SHP77 treated with DMSO at 0.1 percent for 48 hours (cell line): ENCODE measurements at regions not wholly inside any gene's neighbourhood (a gene's known extent, or its start where the extent isn't known, plus 50 kb on each side); places are given as distances from the start of the nearest gene placed in this dataset.

Experiments used
- DNase-seq: peaks from one replicate; lab custom pipeline; 2025; lab: John Stamatoyannopoulos, UW

DNA sequence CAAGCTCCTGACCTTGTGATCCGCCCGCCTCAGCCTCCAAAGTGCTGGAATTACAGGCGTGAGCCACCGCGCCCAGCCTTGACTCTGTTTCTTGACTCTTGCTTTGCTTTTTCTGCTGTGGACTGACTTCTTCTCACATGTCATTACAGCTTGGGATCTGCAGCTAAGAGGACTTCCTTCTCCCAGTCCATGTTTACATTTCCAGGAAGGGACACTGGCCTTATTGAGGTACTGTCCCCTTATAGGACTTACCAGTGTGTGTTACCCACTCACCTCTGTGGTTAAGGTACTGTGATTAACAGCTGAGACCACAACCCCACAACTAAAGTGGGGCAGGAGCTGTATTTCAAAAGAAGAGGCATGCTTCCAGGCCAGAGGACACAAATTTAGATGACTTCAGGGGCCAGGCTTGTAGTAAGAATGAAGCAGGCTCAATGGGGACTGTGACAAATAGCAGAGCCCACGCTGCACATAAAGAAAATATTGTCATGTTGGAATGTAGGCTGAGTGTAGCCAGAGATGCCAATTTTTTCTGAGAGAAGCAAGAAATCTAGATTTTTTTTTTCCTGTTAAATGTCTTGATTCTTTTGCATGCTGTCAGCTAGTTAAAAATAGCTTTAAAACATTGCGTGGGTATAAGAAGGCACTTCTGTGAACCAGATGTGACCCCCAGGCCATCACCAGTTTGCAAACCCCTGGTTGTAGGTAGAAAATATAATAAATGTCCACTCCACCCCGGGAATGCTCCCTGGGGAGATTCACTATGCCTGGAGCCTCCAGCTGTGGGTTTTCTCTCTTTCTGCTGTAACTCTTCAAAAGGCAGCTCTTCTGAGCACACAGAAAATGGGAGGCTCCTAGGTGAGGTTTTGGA lies 75.0 kb downstream of the PTPDC1 start:
- DNase-seq, result no peak

DNA sequence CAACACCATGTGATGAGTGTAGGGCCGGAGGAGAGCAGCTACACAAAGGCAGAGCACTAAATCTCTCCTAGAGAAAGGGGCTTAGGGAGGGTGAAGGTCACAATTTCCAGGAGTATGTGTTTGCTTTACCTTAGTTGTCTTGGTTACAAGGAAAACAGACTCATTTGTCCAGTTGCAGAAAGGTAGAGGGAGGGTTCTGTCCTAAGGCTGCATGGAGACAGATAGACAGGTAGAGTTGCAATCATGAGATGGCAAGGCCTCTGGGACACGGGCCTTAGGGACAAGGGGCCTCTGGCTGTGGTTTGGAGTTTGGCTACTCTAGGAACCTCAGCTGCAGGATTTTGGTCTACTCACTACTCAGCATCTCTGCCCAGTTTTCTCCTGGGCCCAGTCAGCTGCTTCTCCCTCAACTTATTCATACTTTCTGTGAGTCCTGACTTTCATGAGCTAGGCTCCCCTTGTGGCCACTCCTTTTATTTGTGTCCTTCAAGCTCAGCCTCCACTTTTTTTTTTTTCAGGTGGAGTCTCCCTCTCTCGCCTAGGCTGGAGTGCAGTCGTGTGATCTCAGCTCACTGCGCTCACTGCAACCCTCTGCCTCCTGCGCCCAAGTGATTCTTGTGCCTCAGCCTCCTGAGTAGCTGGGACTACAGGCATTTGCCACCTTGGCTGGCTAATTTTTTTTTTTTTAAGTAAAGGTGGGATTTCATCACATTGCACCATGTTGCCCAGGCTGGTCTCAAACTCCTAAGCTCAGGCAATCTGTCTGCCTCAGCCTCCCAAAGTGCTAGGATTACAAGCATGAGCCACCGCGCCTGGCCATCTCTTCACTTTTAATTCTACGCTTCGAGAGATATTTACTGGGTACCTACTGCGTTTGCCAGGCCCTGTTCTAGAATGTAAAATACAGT lies 76.6 kb downstream of the PTPDC1 start:
- no peak for DNase-seq

DNA sequence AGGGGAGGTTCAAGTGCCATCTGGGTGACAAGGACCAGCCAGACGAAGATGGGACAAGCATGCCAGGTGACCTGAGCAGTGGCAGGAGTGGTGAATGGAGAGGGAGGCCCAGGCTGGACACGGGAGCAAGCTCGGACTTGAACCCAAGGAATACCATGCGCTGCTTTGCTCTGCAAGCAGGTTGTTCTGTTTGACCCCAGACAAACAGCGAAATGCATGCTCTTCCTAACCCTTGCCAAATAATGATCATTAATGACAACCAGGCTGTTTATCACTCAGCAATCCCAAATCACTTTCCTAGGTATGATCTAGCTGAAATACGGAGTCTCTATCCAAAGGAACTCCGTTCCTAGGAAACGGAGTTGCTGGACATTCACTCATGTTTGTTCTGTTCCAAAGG lies 77.4 kb downstream of the PTPDC1 start:
- DNase-seq, result no peak

DNA sequence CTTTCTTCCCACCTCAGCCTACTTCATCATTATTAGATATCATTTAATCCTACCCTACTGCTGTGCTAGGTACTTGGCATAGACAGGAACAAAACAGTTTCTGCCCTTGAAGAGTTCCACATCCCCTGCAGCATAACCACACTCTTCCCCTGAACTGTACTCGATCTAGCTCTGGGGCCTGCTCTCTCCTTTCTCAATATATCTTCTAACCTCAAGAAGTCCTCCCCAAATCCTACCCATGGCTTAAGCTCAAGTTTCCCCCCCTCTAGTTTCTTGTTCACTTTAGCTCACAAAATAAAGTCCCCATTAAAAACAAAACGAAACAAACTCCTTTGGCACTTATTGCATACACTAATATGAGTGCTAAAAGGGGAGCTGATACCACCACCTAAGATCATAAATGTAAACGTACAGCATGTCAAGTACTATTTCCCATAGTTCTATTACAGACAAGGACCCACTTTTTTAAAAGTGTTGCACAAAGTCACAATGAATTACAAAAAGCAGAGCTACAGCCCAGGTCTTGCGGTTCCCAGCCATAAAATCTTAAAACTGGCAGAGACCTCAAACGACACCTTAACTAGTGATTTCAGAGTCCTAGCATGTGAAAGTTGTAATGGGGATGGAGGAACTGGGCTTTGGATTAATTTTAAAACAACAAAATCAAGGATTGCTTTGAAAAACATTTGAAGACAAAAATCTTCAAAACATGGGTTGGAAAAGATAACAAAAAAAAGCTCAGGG lies 80.7 kb downstream of the PTPDC1 start:
- no peak for DNase-seq

DNA sequence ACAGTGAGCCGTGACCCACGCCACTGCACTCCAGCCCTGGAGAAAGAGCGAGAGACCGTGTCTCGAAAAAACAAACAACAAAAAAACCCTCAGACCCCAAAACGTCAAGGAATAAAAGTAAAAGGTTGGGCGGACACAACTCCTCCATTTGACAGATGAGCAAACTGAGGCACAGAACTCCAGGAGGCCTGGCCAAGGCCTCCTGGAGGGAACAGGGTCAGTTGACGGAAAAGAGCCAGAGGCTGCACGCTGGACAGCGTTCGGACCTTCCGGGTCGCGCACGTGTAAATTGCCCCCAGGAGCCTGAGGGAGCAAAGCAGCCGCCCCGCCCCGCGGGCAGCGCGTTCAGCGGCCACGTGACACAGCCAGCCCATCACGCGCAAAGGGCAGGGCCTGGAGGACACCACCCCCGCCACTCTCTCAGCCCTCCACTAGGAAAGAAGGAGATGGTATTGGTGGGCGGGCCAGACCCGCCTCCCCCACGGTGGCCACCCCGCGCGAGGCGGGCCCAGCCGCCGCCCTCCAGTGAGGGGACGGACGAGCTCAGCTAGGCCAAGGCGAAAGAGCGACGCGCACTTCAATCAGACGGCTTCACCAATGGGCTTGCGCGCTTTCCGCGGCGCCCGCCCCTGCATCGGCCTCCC lies 81.5 kb downstream of the PTPDC1 start:
- peak; percentile 97 for DNase-seq

DNA sequence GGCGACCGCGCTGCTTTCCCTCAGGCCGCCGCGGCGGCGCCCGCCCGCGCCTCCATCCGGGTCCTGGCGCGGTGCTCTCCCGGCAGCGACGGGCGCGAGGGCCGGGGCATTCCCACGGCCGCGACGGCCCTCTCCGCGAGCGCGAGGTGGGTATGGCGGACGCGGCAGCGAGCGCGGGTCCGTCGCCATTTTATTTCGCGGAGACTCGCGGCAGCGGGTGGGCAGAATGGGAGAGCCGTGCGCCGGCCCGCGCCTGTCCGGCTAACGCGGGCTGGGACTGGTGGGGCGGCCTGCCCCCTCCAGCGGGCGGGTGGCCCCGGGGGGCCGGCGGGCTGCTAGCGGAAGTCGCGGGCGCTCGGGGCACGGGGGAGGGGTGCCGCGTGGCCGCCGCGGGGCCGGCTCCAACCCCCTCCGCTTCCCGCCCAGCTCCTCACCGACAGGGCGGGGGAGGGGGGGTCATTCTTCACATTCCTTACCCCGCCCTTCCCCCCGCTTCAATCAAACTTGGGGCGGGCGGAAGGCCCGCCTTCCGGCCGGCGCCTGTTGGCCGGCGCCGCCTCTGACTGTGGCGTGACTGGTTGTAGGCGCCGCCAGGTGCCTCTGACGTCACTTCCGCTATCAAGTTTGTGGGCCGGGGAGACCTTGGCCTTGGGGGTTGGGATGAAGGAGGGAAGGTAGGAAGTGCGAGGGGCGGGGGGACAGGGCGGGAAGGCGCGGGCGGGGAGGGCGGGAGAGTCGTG lies 82.1 kb downstream of the PTPDC1 start:
- peak; percentile 91 for DNase-seq

DNA sequence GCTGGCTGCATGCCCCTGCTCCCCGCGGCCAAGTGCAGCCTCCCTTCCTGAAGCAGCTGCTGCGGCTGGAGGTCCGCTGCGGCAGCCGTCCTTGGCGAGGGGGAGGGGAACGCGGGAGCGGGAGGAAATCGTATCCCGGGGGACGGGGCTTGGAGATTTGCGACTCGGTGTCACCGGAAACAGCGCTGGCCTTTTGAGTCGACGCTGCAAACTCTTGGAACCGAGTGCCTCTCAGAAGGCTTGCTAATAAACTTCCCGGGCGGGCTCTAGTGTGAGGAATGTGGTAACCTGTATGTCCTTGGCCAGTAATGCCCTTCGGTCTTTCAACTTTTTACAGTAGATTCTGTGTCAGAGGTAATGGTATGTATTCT lies 82.7 kb downstream of the PTPDC1 start:
- DNase-seq, result peak; percentile 89

DNA sequence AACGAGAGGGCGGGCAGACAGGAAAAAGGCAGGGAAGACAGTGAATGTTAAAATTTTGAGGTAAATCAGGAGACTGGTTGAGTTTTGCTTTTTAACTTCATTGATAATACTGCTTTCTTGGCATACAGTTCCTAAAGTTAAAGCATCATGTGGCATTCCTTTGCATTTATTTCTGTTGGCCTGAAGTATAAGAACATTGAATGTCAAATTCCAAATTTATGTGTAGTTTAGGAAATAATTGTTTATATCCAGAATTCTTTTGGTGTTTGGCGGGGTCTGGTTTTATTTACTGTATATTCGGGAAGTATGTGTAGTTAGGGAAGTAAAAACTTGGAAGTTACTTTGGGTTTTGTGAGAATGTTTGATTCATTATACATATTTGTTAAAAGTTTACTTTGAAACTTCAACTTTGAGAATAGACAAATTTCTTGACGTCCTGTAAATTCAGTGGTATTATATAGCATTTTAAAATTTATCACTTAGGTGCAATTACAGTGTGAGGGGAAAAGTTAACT lies 83.2 kb downstream of the PTPDC1 start:
- DNase-seq, result no peak

DNA sequence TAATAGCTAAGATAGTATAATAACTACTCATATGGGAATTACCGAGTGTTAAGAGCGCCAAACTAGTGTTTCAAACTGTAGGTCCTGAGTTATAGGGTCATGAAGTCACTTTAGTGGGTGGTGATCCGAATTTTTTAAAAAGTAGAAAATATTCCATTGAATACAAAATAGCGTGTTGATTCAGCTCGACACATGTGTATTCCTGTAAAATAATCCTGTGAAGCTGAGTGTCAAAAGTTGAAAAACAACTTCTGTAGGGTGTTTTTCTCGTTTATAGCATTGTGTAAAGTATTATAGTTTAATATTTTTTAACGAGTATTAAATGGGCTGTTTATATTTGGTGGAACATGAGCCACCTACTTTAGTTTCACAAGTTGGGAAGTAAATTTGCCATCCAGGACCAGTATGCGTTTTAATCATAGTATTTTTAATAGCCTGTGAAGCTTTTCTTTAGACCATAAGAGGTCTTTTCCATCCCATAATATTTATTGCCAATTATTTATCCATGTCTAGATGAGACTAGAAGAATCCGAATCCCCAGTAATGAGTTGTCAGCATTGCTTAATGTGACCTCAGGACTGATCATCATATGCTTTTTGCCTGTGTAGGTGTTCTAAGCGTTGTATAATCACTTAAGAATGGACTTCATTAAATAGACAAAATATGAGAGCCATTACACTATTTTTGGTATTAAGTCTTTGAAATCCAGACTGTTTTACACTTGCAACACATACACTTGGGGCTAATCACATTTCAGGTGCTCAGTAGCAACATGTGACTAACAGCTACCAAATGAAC lies 84.1 kb downstream of the PTPDC1 start:
- no peak for DNase-seq

DNA sequence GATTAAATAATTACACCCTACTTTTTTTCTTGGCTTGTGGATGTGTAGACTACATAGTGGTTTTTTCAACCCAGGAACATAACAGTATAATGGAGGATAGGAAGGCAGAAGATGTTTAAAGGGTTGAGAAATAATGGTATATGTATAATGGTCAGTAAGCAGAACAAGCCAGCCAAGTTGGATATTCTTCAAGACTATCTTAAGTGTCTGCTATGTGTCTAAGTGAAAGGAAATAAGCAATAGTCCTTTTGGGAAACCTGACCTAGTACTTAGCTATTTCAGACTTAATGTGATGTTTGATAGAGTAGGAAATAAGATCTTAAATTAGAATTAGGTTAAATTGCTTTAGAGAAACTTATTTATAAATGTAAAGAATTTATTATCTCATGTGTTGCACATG lies 85.7 kb downstream of the PTPDC1 start:
- DNase-seq, result no peak

DNA sequence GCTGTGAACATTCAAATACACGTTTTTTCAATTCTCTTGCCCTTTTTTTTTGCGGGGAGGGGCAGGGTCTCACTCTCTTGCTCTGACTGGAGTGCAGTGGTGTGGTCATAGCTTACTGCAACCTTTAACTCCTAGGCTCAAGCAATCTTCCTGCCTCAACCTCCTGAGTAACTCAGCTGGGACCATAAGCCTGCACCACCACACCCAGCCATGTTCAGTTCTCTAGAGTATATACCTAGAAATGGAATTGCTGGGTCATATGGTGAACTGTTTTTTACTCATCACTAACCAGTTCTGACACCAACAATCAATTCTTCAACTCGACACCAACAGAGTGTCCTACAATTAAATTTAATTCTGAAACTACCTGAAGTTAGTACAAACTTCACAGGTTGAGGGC lies 85.5 kb upstream of the ZNF169 start:
- DNase-seq, result no peak

DNA sequence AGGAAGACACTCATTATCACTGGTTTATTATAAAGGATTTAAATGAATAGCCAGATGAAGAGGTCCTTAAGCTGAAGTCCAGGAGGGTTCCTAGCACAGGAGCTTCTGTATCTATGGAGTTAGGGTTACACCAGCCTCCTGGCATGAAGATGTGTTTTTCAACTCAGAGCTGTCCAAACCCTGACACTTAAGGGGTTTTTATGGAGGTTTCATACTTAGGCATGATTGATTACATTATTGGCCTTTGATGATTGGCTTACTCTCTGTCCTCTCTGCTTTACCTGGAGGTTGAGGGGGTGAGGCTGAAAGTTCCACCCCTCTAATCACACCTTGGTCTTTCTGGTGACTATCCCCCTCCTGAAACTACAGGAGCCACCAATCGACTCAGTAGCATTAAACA lies 84.9 kb upstream of the ZNF169 start:
- DNase-seq, result no peak

DNA sequence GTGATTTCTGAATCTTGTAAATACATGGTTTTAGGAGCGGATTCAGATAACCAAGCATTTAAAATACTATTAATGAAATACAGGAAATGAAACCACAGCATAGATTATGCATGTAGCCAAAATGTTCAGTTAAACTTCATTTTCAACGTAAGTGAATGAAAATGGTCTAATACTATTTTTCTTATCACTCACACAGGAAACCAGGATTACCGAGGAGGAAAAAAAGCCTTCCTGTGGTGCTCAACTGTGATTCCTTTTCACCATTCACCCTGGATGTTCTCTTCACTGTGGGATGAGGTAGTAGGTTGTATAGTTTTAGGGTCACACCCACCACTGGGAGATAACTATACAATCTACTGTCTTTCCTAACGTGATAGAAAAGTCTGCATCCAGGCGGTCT lies 83.4 kb upstream of the ZNF169 start:
- DNase-seq, result no peak

DNA sequence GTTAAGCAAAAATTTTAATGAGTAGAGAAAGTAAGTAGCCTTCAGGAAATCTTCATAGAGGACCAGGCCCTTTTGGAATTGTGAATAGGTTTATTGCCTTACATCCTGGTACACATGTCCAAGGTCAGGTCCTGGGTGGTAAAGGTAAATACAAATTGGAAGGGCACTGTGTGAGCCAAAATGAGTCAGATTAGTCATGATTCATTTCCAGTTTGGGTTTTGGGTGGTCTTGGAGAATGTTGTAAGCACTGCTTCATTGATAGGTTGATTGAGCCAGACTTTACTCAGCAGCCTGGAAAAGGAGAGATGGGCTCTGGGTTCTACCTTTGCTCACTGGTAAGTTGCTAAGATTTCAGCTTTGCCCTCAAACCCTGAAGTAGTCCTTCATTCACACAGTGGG lies 82.5 kb upstream of the ZNF169 start:
- DNase-seq, result no peak

DNA sequence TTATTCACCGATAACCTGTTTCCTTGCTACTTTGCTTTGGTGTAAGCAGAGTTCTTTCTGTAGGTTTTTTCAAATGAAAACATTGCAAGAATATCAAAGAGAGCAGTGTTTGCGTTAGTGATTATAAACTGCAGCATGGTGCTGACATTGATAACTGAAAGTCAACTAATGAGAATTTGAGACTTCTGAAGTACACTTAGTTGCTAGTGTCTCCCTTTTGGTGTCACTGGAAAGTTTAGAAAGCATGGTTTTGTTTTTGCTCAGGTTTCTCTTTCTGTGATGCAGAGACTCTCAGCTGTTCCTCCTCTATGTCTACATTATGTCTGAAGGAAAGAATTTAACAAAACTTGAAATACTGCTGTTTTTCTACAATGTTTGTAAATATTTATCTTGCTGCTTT lies 80.2 kb upstream of the ZNF169 start:
- DNase-seq, result no peak

DNA sequence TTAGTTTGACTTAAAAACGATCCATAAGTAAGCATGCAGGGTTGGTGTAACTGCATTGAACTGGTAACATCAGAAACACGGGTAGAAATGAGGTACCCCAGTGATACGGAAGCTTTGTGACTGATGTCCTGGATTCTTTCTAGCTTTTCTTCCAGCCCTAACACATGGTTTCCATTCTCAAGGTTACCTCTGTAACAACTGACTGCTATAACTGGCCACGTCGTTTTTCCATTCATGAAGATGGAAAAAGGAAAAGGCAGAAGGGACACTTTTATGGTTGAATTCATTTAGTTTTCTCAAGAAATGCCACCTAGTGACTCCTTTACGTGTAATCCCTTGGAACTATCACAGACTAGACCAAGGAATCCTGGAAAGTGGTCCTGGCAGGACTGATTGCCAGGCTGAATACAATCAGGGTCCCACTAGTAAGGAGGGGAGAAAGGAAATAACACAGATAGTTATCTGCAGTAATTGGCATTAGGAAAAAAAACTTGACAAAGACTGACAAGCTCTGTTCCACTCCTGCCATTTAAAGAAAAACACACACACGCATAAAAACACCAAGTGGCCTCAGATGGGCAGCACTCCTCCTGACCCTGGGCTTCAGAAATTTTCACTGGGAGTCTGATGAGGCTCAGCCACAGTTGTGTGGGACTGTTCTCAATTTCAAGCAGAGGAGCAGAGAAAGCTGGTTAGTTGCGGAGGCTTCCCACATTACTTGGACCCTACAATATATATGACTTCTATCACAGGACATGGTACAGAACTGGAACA lies 77.5 kb upstream of the ZNF169 start:
- no peak for DNase-seq

DNA sequence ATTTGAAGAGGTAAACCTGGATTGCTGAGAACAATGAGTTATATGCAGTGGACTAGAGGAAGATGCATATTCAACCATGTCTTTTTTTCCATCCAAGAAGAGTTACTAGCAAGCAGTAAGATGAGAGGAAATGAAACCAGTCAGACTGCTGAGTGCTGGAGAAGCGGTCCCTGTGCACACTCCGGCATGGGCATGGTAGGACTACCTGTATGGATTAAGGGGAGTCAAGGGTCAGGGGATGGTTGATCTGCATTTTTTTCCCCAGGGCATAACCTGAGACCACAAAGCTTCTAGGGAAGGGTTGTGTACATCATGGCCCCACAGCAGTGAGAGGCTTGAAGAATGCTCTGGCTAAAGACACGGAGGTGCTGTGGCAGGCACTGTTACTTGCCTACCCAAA lies 76.6 kb upstream of the ZNF169 start:
- no peak for DNase-seq

DNA sequence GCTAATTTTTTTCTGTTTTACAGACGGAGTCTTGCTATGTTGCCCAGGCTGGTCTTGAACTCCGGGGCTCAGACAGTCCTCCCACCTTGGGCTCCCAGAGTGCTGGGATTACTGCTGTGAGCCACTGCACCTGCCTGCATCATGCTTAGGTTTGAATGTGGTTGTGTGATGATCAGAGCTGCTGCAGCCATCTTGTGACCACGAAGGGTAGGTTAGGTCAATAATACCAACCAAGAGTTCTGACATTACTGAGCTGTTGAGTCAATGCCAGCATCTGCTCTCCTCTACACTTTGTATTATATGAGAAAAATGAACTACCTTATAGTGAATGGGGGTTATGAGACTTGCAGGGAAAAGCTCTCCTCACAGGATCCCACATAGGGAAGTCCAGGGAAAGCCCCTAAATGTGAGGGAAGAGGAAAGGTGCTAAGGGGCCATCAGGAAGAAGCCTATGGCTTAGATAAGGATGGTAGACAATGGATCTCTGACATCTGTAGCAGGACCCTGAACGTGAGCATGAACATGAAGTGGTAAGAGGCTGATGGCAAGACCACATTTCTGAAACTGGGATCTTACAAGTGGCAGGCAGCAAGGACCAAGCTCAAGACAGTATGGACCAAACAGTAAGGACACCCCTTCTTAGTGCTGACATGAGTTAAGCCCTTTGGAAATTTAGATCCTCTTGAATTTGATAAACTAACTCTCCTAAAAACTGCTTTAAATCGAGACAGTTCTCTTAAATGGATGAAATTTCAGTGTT lies 75.7 kb upstream of the ZNF169 start:
- no peak for DNase-seq

DNA sequence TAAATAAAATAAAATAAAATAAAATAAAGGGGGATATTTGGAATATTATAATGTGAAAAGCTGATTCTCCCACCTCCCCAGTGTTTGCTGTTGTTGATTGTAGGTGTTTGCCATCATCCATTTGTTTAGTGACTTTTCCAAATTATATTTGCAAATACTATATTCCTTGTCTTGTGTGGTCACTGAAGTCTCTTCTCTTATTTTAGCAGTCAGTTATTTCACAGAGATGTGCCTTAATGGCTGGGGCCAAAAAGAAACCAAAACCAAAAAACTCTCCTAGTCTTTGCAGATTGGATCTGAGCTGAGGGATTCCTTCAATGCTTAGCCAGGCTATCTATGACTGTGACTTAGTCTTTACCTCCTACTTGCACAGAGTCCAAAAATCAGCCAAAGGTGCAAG lies 70.9 kb upstream of the ZNF169 start:
- DNase-seq, result no peak
